Right lobe of liver (tissue), 6 donors: ENCODE measurements at regions not wholly inside any gene's neighbourhood (a gene's known extent, or its start where the extent isn't known, plus 50 kb on each side); places are given as distances from the start of the nearest gene placed in this dataset.

Source experiments
- ATAC-seq, 4 donors: fragments of 200-7000 bp; cut with Tn5 transposase; one replicate each; pipeline ENCODE4 v1.9.1; 2020; ENCODE audit warnings: mild to moderate bottlenecking in 4 of 4, moderate library complexity in 4 of 4
- DNase-seq, 3 donors: peaks; one replicate each; pipeline ENCODE4 v3.0.0-alpha.2; 2020
- H3K27ac ChIP-seq, 3 donors: fragments of 200-600 bp; one replicate each; pipeline ENCODE4 v1.8.0; 2022
- H3K27me3 ChIP-seq, 2 donors: fragments of 200-600 bp; one replicate each; pipeline ENCODE4 v1.8.0; 2022
- H3K36me3 ChIP-seq, 4 donors: fragments of 200-600 bp; sonication (generic) in 1 of 4; one replicate each; pipeline versions ENCODE4 v1.5.1 to v1.8.0; 2017 to 2022; ENCODE audit warnings: control low read depth in 1 of 4
- H3K4me1 ChIP-seq, 4 donors: fragments of 200-600 bp; sonication (generic) in 1 of 4; one replicate each; pipeline versions ENCODE4 v1.5.1 to v1.8.0; 2017 to 2022; ENCODE audit warnings: control low read depth in 1 of 4
- H3K4me3 ChIP-seq, 3 donors: fragments of 200-600 bp; one replicate each; pipeline ENCODE4 v1.8.0; 2022
- H3K9me3 ChIP-seq, 4 donors: fragments of 200-600 bp; sonication (generic) in 1 of 4; one replicate each; pipeline versions ENCODE4 v1.5.1 to v1.8.0; 2017 to 2022; ENCODE audit warnings: control low read depth in 1 of 4
- POLR2A ChIP-seq: fragments of 450-650 bp; IDR thresholded peaks from one replicate; pipeline ENCODE4 v1.6.1; 2017; ENCODE audit warnings: antibody characterized with exemption, mild to moderate bottlenecking
- WGBS: methylation state at CpG from one replicate; pipeline ENCODE4 v1.1.6; 2018; ENCODE audit warnings: low coverage, low lambda C conversion rate; ENCODE audit not compliant: insufficient coverage; ENCODE audit errors: missing lambda C conversion rate; 5-methylcytosine and 5-hydroxymethylcytosine counted together
- intact Hi-C, 2 donors: fragments of 100-400 bp; cut with DNase I; formaldehyde crosslinking; loops; one replicate each; pipeline versions ENCODE4 v1.11.2 to v1.14.1; 2022
- TF ChIP-seq, protein P1 (sequence below), 4 donors: fragments of 200-600 bp in 3 of 4; fragments of 450-650 bp in 1 of 4; IDR thresholded peaks; one replicate each; pipeline versions ENCODE4 v1.5.1 to v1.8.0; 2016 to 2022; ENCODE audit warnings: antibody characterized with exemption in 4 of 4, mild to moderate bottlenecking in 2 of 4
- donor health status: DM: no; HTN: yes; CAD: no.
- donor health status: DM: no; HTN: no; CAD: no.
- donor health status: DM: no; HTN: no; CAD: no.
- donor health status: DM: no; HTN: yes; CAD: no.
- donor health status: DM: no; HTN: yes; CAD: no.

DNA sequence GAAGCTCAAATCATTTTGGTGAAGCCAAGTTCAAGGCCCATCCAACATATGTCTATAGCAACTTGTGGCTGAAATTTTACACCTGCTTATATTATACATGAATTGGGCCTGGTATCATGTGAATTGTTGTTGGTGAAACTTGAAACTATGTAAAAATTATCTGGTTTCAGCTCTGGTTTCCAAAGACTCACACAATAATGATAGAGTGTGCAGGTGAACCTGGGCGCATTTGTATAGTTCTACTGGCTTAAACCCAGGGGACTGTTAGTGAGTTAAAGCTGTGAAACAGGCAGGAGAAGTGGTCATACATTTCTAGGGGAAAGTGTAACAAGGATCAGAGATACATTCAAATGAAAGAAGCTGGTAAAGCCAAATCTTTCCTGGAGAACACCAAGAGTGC, 627.3 kb downstream of the METTL15 start:
- no peaks in the 10 kb centered on the region for H3K27me3 ChIP-seq
- H3K4me3 ChIP-seq, result no peak overlapping the region
- H3K9me3 ChIP-seq, result no peaks in the 10 kb centered on the region
- TF ChIP-seq POLR2A, result no peak
- TF ChIP-seq, protein P1, sequence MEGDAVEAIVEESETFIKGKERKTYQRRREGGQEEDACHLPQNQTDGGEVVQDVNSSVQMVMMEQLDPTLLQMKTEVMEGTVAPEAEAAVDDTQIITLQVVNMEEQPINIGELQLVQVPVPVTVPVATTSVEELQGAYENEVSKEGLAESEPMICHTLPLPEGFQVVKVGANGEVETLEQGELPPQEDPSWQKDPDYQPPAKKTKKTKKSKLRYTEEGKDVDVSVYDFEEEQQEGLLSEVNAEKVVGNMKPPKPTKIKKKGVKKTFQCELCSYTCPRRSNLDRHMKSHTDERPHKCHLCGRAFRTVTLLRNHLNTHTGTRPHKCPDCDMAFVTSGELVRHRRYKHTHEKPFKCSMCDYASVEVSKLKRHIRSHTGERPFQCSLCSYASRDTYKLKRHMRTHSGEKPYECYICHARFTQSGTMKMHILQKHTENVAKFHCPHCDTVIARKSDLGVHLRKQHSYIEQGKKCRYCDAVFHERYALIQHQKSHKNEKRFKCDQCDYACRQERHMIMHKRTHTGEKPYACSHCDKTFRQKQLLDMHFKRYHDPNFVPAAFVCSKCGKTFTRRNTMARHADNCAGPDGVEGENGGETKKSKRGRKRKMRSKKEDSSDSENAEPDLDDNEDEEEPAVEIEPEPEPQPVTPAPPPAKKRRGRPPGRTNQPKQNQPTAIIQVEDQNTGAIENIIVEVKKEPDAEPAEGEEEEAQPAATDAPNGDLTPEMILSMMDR (IDR thresholded peaks at IDR 0.05), result no peak
- ATAC-seq (no peak), DNase-seq (no peak)
- H3K36me3 ChIP-seq, result no peaks in the 10 kb centered on the region
- intact Hi-C loops, result no loop called here
- no peak overlapping the region for H3K27ac ChIP-seq
- no peaks in the 10 kb centered on the region for H3K4me1 ChIP-seq
- 100% methylated on average over 1 of the region's 1 CpG for WGBS

DNA sequence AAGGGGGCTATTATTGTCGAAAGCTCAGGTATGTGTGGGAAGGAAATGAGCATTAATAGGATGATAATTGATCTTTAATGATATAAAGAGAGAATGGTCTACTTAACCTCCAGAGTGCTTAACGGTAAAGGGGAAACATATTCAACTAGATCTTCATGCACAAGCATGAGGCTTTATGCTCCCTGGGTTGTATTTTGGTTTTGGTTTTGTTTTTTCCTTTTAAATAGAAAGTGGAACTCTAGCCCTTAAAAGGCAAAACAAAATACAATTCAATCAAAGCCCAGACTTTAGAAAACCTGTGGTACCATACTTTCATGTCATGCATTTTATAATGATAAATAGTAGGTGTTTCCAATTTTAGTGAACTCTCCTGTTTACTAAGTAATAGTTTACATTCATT, 622.7 kb downstream of the METTL15 start:
- TF ChIP-seq, protein P1 (IDR thresholded peaks at IDR 0.05), result no peak
- TF ChIP-seq POLR2A, result no peak
- no peaks in the 10 kb centered on the region for H3K27me3 ChIP-seq
- no peak overlapping the region for H3K27ac ChIP-seq
- H3K36me3 ChIP-seq, result no peaks in the 10 kb centered on the region
- DNase-seq (no peak), ATAC-seq (no peak)
- intact Hi-C loops, result no loop called here
- no peaks in the 10 kb centered on the region for H3K9me3 ChIP-seq
- no peak overlapping the region for H3K4me3 ChIP-seq
- WGBS, result 79% methylated on average over 2 of the region's 2 CpGs
- peaks cover 0 to 4% (median 0%) of the 10 kb centered on the region in 4 donors for H3K4me1 ChIP-seq

DNA sequence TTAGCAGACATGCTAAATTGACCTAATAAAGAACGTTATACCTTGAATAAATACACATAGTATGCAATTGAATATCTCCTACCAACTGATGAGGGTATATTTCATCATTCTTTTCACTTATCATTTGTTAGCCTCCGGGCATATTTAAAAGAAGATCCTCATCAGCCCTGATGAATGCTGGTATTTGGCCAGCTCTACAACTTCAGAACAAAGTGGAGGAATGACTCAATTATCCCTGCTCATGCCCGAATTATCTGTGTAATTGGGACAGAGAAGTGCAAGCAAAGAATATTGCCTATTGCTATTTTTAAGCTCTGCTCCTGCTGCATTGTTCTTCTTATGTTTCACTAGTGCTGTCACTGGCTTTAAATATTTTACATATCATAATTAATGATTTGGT, 622.1 kb downstream of the METTL15 start:
- WGBS, result 24% methylated on average over 3 of the region's 3 CpGs
- Histone ChIP-seq H3K9me3 (no peaks in the 10 kb centered on the region), H3K36me3 (no peaks in the 10 kb centered on the region), H3K4me3 (no peak overlapping the region), H3K27me3 (no peaks in the 10 kb centered on the region), H3K27ac (no peak overlapping the region), H3K4me1 (peaks cover 0 to 4% (median 0%) of the 10 kb centered on the region in 4 donors)
- TF ChIP-seq POLR2A, result no peak
- TF ChIP-seq, protein P1 (IDR thresholded peaks at IDR 0.05), result no peak
- ATAC-seq, result no peak
- DNase-seq, result no peak
- intact Hi-C loops, result no loop called here

DNA sequence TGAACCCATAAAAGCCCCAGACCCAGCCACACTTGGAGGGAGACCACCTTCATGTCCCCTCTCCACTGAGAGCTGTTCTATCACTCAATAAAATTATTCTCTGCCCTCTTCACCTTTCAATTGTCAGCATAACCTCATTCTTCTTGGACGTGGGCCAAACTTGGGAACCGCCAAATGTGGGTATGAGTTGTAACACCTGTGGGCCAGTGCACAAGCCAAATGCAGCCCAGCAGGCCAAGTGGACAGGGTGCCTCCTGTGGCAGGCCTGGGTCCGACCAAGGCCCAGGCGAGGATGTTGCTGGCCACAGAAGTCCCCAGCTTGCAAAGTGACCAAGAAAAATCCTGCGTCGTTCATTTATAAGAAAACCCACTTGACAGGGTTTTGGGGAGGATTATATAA, 621.2 kb downstream of the METTL15 start:
- Histone ChIP-seq H3K9me3 (no peaks in the 10 kb centered on the region), H3K4me3 (no peak overlapping the region), H3K27me3 (no peaks in the 10 kb centered on the region), H3K36me3 (no peaks in the 10 kb centered on the region), H3K27ac (no peak overlapping the region), H3K4me1 (peaks cover 0 to 4% (median 0%) of the 10 kb centered on the region in 4 donors)
- WGBS, result 73% methylated on average over 6 of the region's 6 CpGs
- ATAC-seq, result peak in 2 of 4 donors; percentile 11 to 49
- TF ChIP-seq POLR2A, result no peak
- TF ChIP-seq, protein P1 (IDR thresholded peaks at IDR 0.05), result no peak
- intact Hi-C loops, result no loop called here
- DNase-seq, result peak in 1 of 3 donors; percentile 46

DNA sequence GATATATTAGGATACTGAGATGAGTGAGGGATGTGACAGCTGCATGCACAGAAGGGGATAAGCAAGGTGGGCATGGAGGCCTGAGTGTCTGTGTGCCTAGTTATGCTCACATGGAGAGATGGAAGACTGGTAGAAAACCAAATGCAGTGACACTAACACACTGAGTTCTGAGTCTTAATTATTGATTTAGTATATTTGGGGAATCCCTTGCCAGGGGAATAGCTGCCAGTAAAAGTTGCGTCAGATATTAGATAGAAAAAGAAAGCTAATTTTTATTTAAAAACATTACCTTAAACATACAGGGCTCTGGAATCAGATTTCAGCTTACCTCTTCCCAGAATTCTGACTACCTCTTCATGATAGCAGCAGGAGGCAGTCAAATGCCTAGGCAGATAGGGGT, 620.5 kb downstream of the METTL15 start:
- Histone ChIP-seq H3K9me3 (no peaks in the 10 kb centered on the region), H3K27me3 (no peaks in the 10 kb centered on the region), H3K36me3 (no peaks in the 10 kb centered on the region), H3K27ac (no peak overlapping the region), H3K4me1 (peaks cover 0 to 4% (median 0%) of the 10 kb centered on the region in 4 donors), H3K4me3 (no peak overlapping the region)
- peak; percentile 57 to 89 (median 65) for ATAC-seq
- 25% methylated on average over 1 of the region's 1 CpG for WGBS
- intact Hi-C loops, result no loop called here
- no peak for DNase-seq
- TF ChIP-seq POLR2A, result no peak
- TF ChIP-seq, protein P1 (IDR thresholded peaks at IDR 0.05), result no peak
